T-helper 1 cell treated with Interleukin-12 subunit alpha and Interleukin-12 subunit beta and Interleukin-4 antibody, amounts not matched to agents 30 μg/mL and 1 μg/mL, for 36 hours (primary cell): ENCODE measurements at regions not wholly inside any gene's neighbourhood (a gene's known extent, or its start where the extent isn't known, plus 50 kb on each side); places are given as distances from the start of the nearest gene placed in this dataset.
"Not testable (repeated sequence)": the region's sequence is repeated elsewhere in the genome, so short reads cannot be mapped to it uniquely, and the experiment has no call there.

ENCODE experiments used
- H3K27ac Mint-ChIP-seq: one replicate; pipeline ENCODE4 v1.8.0; 2021; ENCODE audit warnings: mild to moderate bottlenecking, mixed read lengths
- H3K27me3 Mint-ChIP-seq: one replicate; pipeline ENCODE4 v1.8.0; 2021; ENCODE audit warnings: low read depth, mixed read lengths
- H3K36me3 Mint-ChIP-seq: one replicate; pipeline ENCODE4 v1.8.0; 2021; ENCODE audit warnings: low read depth, mixed read lengths
- H3K4me1 Mint-ChIP-seq: one replicate; pipeline ENCODE4 v1.8.0; 2021; ENCODE audit warnings: low read depth, mixed read lengths
- H3K4me3 Mint-ChIP-seq: one replicate; pipeline ENCODE4 v1.8.0; 2021; ENCODE audit warnings: mild to moderate bottlenecking, moderate library complexity, mixed read lengths
- H3K9me3 Mint-ChIP-seq: one replicate; pipeline ENCODE4 v1.8.0; 2021; ENCODE audit warnings: mixed read lengths

- Mint-ChIP-seq H3K4me1 (no peaks in the 10 kb centered on the region), H3K4me3 (no peak overlapping the region), H3K27ac (no peak overlapping the region), H3K36me3 (no peaks in the 10 kb centered on the region), H3K9me3 (peaks cover 3% of the 10 kb centered on the region), H3K27me3 (no peaks in the 10 kb centered on the region)
These were observed 528.2 kb upstream of the C9orf72 start for GRCh38 chr9:28101509-28101908.

- Mint-ChIP-seq H3K9me3 (peaks cover 4% of the 10 kb centered on the region), H3K4me1 (no peaks in the 10 kb centered on the region), H3K36me3 (no peaks in the 10 kb centered on the region), H3K4me3 (no peak overlapping the region), H3K27me3 (no peaks in the 10 kb centered on the region), H3K27ac (no peak overlapping the region)
These were observed 531.7 kb upstream of the C9orf72 start for GRCh38 chr9:28105001-28105400.

DNA sequence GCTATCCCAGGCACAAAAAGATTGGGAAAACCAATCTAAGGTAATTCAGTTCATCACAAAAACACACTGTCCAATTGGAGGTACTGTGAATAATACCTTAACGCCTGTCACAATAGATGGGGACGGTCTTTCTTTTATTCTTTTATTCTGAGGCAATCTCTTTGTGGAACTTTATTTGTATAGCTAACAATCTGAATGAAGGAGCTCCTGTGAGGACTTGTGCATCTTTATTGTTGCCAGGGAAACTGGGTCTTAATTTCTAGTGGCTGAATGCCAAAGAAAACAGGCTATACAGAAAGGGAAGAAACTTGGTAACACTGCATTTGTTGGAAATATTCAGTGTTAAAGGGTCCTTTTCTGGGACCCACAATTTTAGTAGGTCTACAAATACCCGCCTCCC is 546.9 kb upstream of the C9orf72 start:
- Mint-ChIP-seq H3K36me3 (no peaks in the 10 kb centered on the region), H3K4me3 (no peak overlapping the region), H3K27me3 (no peaks in the 10 kb centered on the region), H3K27ac (no peak overlapping the region), H3K4me1 (no peaks in the 10 kb centered on the region), H3K9me3 (no peaks in the 10 kb centered on the region)

- no peaks in the 10 kb centered on the region for H3K9me3 Mint-ChIP-seq
- no peak overlapping the region for H3K4me3 Mint-ChIP-seq
- no peaks in the 10 kb centered on the region for H3K4me1 Mint-ChIP-seq
- H3K36me3 Mint-ChIP-seq = no peaks in the 10 kb centered on the region
- H3K27ac Mint-ChIP-seq = no peak overlapping the region
- H3K27me3 Mint-ChIP-seq = no peaks in the 10 kb centered on the region
These were observed 547.3 kb upstream of the C9orf72 start for GRCh38 chr9:28120626-28121025.

GRCh38 chr9:28121366-28121765 is 548.1 kb upstream of the C9orf72 start:
- Mint-ChIP-seq H3K36me3 (no peaks in the 10 kb centered on the region), H3K27ac (no peak overlapping the region), H3K9me3 (no peaks in the 10 kb centered on the region), H3K4me1 (no peaks in the 10 kb centered on the region), H3K4me3 (no peak overlapping the region), H3K27me3 (no peaks in the 10 kb centered on the region)

GRCh38 chr9:28124917-28125316 is 551.6 kb upstream of the C9orf72 start:
- Mint-ChIP-seq H3K27ac (no peak overlapping the region), H3K4me3 (no peak overlapping the region), H3K36me3 (no peaks in the 10 kb centered on the region), H3K9me3 (no peaks in the 10 kb centered on the region), H3K27me3 (no peaks in the 10 kb centered on the region), H3K4me1 (no peaks in the 10 kb centered on the region)

DNA sequence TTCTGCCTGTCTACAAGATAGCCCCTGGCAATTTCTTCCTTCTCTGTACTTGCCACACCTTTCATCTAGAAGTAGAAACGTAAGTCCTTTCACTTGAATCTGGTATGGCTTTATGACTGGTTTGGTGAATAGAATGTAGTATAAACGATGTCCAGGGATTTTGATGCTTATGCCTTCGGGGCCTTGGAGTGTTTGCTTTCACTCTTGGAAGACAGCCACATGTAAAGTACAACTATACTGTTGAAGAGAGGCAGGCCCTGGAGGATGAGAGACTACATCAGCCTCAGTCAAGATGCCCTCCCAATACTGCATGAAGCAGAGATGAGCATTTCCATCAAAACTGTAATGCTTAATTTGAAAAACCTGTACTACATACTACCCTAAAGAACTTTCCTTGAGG is 553.8 kb upstream of the C9orf72 start:
- no peaks in the 10 kb centered on the region for H3K27me3 Mint-ChIP-seq
- no peak overlapping the region for H3K27ac Mint-ChIP-seq
- no peaks in the 10 kb centered on the region for H3K36me3 Mint-ChIP-seq
- H3K9me3 Mint-ChIP-seq = no peaks in the 10 kb centered on the region
- H3K4me1 Mint-ChIP-seq = no peaks in the 10 kb centered on the region
- no peak overlapping the region for H3K4me3 Mint-ChIP-seq

DNA sequence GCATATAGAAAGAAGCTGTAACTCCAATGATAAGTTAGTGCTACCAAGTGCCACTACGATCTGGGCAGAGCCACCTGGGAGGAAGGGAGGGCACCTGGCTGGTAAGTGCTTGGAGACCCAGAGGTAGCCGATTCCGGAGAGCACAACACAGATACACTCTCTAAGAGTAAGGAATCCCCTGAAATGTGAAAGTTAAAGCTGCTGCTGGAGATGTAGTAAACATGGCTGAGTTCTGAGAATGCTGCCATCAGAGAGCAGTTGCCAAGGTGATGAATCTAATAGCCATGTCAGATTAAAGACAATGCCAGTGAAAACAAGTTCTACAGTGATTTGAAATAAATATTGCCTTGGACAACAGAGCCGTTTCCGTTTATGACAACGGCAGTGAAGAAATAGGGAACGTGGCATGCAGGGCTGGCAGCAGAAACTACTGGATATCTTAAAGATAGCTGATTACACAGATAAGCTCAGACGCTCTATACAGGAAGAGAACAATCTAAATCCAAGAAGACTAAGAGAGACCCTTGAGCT is 561.2 kb upstream of the C9orf72 start:
- Mint-ChIP-seq H3K9me3 (no peaks in the 10 kb centered on the region), H3K36me3 (no peaks in the 10 kb centered on the region), H3K27me3 (no peaks in the 10 kb centered on the region), H3K4me1 (no peaks in the 10 kb centered on the region), H3K4me3 (no peak overlapping the region), H3K27ac (no peak overlapping the region)

DNA sequence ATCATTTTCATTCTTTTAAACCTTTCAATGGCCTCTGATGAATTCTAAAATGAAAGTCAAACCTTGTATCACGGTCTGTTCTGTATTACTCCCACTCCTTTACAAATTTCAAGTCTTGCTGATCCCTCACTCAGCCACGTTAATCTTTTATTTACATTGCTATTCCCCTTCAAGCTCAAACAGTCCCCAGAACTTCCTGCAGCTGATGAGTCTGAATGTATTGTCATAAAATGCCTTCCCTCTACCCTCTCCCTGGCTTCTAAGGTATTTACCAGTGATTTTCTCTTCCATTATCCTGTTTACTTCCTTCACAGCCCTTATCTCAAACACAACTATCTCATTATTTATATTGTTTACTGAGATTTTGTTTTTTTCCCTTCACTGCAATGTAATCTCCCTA is 562.3 kb upstream of the C9orf72 start:
- H3K9me3 Mint-ChIP-seq = no peaks in the 10 kb centered on the region
- H3K36me3 Mint-ChIP-seq = no peaks in the 10 kb centered on the region
- H3K27ac Mint-ChIP-seq = no peak overlapping the region
- no peaks in the 10 kb centered on the region for H3K4me1 Mint-ChIP-seq
- no peak overlapping the region for H3K4me3 Mint-ChIP-seq
- no peaks in the 10 kb centered on the region for H3K27me3 Mint-ChIP-seq

GRCh38 chr9:28136113-28136512 is 562.8 kb upstream of the C9orf72 start:
- Mint-ChIP-seq H3K36me3 (no peaks in the 10 kb centered on the region), H3K27ac (no peak overlapping the region), H3K9me3 (no peaks in the 10 kb centered on the region), H3K27me3 (no peaks in the 10 kb centered on the region), H3K4me1 (no peaks in the 10 kb centered on the region), H3K4me3 (no peak overlapping the region)

GRCh38 chr9:28147430-28147829 is 574.1 kb upstream of the C9orf72 start:
- not testable (repeated sequence) for H3K4me3 Mint-ChIP-seq, H3K27me3 Mint-ChIP-seq, H3K4me1 Mint-ChIP-seq, H3K27ac Mint-ChIP-seq, H3K36me3 Mint-ChIP-seq, H3K9me3 Mint-ChIP-seq

GRCh38 chr9:28147923-28148597 is 574.8 kb upstream of the C9orf72 start:
- H3K9me3 Mint-ChIP-seq, H3K27ac Mint-ChIP-seq, H3K36me3 Mint-ChIP-seq: not testable (repeated sequence)

GRCh38 chr9:28149361-28150050 is 576.2 kb upstream of the C9orf72 start:
- not testable (repeated sequence) for H3K4me3 Mint-ChIP-seq, H3K27me3 Mint-ChIP-seq, H3K4me1 Mint-ChIP-seq, H3K27ac Mint-ChIP-seq, H3K9me3 Mint-ChIP-seq, H3K36me3 Mint-ChIP-seq

More at GRCh38 chr9:28147923-28148597, 574.8 kb upstream of the C9orf72 start:
- H3K27me3 Mint-ChIP-seq, H3K4me3 Mint-ChIP-seq, H3K4me1 Mint-ChIP-seq: not testable (repeated sequence)

DNA sequence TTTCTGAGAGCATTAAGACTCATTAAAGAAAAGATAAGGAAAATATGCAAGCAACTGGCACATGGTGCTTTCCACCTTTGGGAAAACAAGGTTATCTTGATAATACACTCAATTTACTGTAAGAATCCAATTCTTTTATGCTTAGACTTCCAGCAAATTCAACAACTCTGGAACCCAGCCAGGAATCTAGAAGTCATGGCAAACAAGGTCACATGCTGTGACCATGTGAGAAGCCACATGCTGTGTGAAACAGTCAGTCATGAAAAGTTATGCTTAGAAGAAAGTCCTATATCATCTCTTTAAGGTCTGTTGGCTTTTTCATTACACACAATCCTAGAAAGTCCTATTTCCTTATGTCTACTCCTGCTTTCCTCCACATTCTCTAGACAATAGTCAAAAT is 581.8 kb upstream of the C9orf72 start:
- Mint-ChIP-seq H3K4me3 (no peak overlapping the region), H3K4me1 (no peaks in the 10 kb centered on the region), H3K27ac (no peak overlapping the region), H3K9me3 (no peaks in the 10 kb centered on the region), H3K36me3 (no peaks in the 10 kb centered on the region), H3K27me3 (no peaks in the 10 kb centered on the region)

DNA sequence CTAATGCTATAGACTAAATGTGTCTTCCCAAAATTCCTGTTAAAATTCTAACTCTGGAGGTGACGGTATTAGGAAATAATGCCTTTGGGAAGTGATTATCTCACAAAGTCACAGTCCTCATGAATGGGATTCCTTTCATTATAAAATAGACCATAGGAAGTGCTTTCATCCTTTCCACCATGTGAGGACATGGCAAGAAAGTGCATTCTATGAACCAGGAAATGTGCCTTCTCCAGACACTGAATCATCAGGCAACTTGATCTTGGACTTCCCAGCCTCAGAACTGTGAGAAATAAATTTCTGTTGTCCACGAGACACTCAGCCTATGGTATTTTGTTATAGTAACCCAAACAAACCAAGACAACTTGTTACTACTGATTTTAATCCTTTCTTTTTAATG is 582.4 kb upstream of the C9orf72 start:
- H3K27me3 Mint-ChIP-seq = no peaks in the 10 kb centered on the region
- no peak overlapping the region for H3K4me3 Mint-ChIP-seq
- H3K4me1 Mint-ChIP-seq = no peaks in the 10 kb centered on the region
- H3K36me3 Mint-ChIP-seq = no peaks in the 10 kb centered on the region
- no peak overlapping the region for H3K27ac Mint-ChIP-seq
- no peaks in the 10 kb centered on the region for H3K9me3 Mint-ChIP-seq
